Right lobe of liver (tissue), 6 donors: ENCODE measurements at regions not wholly inside any gene's neighbourhood (a gene's known extent, or its start where the extent isn't known, plus 50 kb on each side); places are given as distances from the start of the nearest gene placed in this dataset.

Source experiments
- ATAC-seq, 4 donors: fragments of 200-7000 bp; cut with Tn5 transposase; one replicate each; pipeline ENCODE4 v1.9.1; 2020; ENCODE audit warnings: mild to moderate bottlenecking in 4 of 4, moderate library complexity in 4 of 4
- DNase-seq, 3 donors: peaks; one replicate each; pipeline ENCODE4 v3.0.0-alpha.2; 2020
- H3K27ac ChIP-seq, 3 donors: fragments of 200-600 bp; one replicate each; pipeline ENCODE4 v1.8.0; 2022
- H3K27me3 ChIP-seq, 2 donors: fragments of 200-600 bp; one replicate each; pipeline ENCODE4 v1.8.0; 2022
- H3K36me3 ChIP-seq, 4 donors: fragments of 200-600 bp; sonication (generic) in 1 of 4; one replicate each; pipeline versions ENCODE4 v1.5.1 to v1.8.0; 2017 to 2022; ENCODE audit warnings: control low read depth in 1 of 4
- H3K4me1 ChIP-seq, 4 donors: fragments of 200-600 bp; sonication (generic) in 1 of 4; one replicate each; pipeline versions ENCODE4 v1.5.1 to v1.8.0; 2017 to 2022; ENCODE audit warnings: control low read depth in 1 of 4
- H3K4me3 ChIP-seq, 3 donors: fragments of 200-600 bp; one replicate each; pipeline ENCODE4 v1.8.0; 2022
- H3K9me3 ChIP-seq, 4 donors: fragments of 200-600 bp; sonication (generic) in 1 of 4; one replicate each; pipeline versions ENCODE4 v1.5.1 to v1.8.0; 2017 to 2022; ENCODE audit warnings: control low read depth in 1 of 4
- POLR2A ChIP-seq: fragments of 450-650 bp; IDR thresholded peaks from one replicate; pipeline ENCODE4 v1.6.1; 2017; ENCODE audit warnings: antibody characterized with exemption, mild to moderate bottlenecking
- WGBS: methylation state at CpG from one replicate; pipeline ENCODE4 v1.1.6; 2018; ENCODE audit warnings: low coverage, low lambda C conversion rate; ENCODE audit not compliant: insufficient coverage; ENCODE audit errors: missing lambda C conversion rate; 5-methylcytosine and 5-hydroxymethylcytosine counted together
- intact Hi-C, 2 donors: fragments of 100-400 bp; cut with DNase I; formaldehyde crosslinking; loops; one replicate each; pipeline versions ENCODE4 v1.11.2 to v1.14.1; 2022
- TF ChIP-seq, protein P1 (sequence below), 4 donors: fragments of 200-600 bp in 3 of 4; fragments of 450-650 bp in 1 of 4; IDR thresholded peaks; one replicate each; pipeline versions ENCODE4 v1.5.1 to v1.8.0; 2016 to 2022; ENCODE audit warnings: antibody characterized with exemption in 4 of 4, mild to moderate bottlenecking in 2 of 4
- donor health status: DM: no; HTN: yes; CAD: no.
- donor health status: DM: no; HTN: no; CAD: no.
- donor health status: DM: no; HTN: no; CAD: no.
- donor health status: DM: no; HTN: yes; CAD: no.
- donor health status: DM: no; HTN: yes; CAD: no.

DNA sequence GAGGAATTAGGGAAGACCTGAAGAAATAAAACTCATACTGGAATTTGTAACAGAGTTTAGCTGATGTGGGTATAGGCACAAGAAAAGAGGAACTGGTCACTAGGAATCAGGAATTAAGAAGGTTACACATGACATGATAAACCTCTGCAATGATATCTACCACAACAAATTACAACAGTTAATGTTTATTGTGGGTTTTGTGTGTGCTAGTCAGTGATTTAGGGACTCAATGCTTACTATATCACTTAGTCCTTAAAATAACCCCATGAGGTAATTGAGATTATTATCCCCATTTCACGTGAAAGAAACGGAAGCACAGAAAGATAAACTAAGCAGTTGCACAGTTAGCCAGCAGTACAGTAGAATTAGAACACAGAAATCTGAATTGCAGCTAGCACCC is 415.8 kb upstream of the ZEB2 start:
- Histone ChIP-seq H3K36me3 (no peaks in the 10 kb centered on the region), H3K27ac (no peak overlapping the region), H3K27me3 (no peaks in the 10 kb centered on the region), H3K4me1 (peaks cover 0 to 5% (median 0%) of the 10 kb centered on the region in 4 donors), H3K4me3 (no peak overlapping the region), H3K9me3 (no peaks in the 10 kb centered on the region)
- TF ChIP-seq POLR2A = no peak
- TF ChIP-seq, protein P1, sequence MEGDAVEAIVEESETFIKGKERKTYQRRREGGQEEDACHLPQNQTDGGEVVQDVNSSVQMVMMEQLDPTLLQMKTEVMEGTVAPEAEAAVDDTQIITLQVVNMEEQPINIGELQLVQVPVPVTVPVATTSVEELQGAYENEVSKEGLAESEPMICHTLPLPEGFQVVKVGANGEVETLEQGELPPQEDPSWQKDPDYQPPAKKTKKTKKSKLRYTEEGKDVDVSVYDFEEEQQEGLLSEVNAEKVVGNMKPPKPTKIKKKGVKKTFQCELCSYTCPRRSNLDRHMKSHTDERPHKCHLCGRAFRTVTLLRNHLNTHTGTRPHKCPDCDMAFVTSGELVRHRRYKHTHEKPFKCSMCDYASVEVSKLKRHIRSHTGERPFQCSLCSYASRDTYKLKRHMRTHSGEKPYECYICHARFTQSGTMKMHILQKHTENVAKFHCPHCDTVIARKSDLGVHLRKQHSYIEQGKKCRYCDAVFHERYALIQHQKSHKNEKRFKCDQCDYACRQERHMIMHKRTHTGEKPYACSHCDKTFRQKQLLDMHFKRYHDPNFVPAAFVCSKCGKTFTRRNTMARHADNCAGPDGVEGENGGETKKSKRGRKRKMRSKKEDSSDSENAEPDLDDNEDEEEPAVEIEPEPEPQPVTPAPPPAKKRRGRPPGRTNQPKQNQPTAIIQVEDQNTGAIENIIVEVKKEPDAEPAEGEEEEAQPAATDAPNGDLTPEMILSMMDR (IDR thresholded peaks at IDR 0.05) = no peak
- ATAC-seq = peak in 2 of 4 donors; percentile 19 to 36
- intact Hi-C loops = no loop called here
- DNase-seq = no peak
- WGBS = 54% methylated on average over 2 of the region's 2 CpGs

DNA sequence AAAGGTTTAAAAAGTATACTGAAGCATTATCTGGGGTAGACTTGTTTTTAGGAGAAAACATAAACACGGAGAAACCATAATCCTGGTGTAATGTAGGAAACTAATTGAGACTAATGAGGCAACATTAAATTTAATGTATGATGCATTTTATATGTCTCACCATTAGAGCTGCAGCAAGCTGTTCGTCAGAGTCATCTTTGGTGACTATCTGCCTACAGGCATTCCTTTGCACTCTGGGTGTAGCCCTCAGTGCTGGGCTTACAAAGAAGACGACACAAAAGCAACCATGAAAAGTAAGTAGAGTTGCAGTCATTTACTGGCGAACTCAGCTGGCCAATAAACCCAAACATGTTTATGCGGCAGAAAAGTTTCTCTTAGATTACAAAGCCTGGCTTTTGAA is 415.3 kb upstream of the ZEB2 start:
- intact Hi-C loops = no loop called here
- ATAC-seq = no peak
- Histone ChIP-seq H3K36me3 (no peaks in the 10 kb centered on the region), H3K4me3 (no peak overlapping the region), H3K27me3 (no peaks in the 10 kb centered on the region), H3K4me1 (peaks cover 0 to 5% (median 0%) of the 10 kb centered on the region in 4 donors), H3K9me3 (no peaks in the 10 kb centered on the region), H3K27ac (no peak overlapping the region)
- TF ChIP-seq POLR2A = no peak
- TF ChIP-seq, protein P1 (IDR thresholded peaks at IDR 0.05) = no peak
- WGBS = 78% methylated on average over 4 of the region's 5 CpGs
- no peak for DNase-seq

DNA sequence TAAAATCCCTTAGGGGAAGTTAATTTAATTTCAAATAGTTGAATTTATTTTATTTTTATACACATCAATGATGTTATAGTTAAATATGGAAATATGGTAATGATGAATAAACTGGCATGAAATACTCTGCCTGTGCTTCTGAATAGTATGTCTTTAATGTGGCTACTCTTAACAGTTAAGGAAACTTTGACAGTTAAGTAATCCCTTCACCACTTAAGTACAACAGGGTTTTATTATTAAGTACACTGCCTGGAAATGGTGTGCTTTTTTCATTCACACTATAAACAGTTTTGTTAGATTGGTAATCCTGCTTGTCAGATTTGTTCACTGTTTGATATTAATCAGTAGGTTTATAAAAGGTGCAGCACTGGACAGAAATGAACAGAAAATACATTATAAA is 412.0 kb upstream of the ZEB2 start:
- intact Hi-C loops = no loop called here
- no peaks in the 10 kb centered on the region for H3K9me3 ChIP-seq
- no peaks in the 10 kb centered on the region for H3K4me1 ChIP-seq
- H3K27ac ChIP-seq = no peak overlapping the region
- no peaks in the 10 kb centered on the region for H3K36me3 ChIP-seq
- H3K27me3 ChIP-seq = no peaks in the 10 kb centered on the region
- no peak overlapping the region for H3K4me3 ChIP-seq
- no peak for ATAC-seq
- no peak for DNase-seq
- TF ChIP-seq, protein P1 (IDR thresholded peaks at IDR 0.05) = no peak
- TF ChIP-seq POLR2A = no peak

DNA sequence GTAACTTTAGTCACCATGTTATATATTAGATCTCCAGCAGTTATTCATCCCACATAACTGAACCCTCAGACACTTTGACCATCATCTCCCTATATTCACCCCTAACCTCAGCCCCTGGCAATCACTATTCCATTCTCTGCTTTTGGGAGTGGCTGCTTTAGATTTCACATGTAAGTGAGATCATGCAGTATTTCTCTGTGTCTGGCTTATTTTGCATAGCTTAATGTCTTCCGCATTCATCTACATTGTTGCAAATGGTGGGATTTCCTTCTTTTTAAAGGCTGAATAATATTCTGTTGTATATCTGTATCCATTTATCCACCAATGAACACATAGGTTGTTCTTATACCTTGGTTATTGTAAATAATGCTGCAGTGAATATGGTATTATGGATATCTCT is 411.6 kb upstream of the ZEB2 start:
- 72% methylated on average over 1 of the region's 1 CpG for WGBS
- ATAC-seq = no peak
- Histone ChIP-seq H3K36me3 (no peaks in the 10 kb centered on the region), H3K27ac (no peak overlapping the region), H3K27me3 (no peaks in the 10 kb centered on the region), H3K4me1 (no peaks in the 10 kb centered on the region), H3K4me3 (no peak overlapping the region), H3K9me3 (no peaks in the 10 kb centered on the region)
- no peak for DNase-seq
- no peak for TF ChIP-seq POLR2A
- TF ChIP-seq, protein P1 (IDR thresholded peaks at IDR 0.05) = no peak
- intact Hi-C loops = no loop called here

DNA sequence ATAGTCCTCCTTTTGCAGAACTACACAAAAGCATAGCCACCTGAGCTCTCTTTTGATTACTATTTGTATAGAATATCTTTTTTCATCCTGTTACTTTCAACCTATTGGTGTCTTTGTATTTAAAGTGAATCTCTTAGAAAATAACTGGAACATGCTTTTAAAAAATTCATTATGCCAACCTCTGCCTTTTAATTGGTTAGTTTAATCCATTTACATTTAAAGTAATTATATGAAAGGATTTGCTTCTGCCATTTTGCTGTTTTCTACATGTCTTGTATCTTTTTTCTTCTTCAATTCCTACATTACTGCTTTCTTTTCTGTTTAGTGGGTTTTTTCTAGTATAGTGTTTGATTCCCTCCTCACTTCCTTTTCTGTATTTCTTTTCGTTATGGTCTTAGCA is 407.5 kb upstream of the ZEB2 start:
- H3K27ac ChIP-seq = no peak overlapping the region
- ATAC-seq (no peak), DNase-seq (no peak)
- intact Hi-C loops = no loop called here
- WGBS = 67% methylated on average over 1 of the region's 1 CpG
- no peaks in the 10 kb centered on the region for H3K36me3 ChIP-seq
- H3K4me1 ChIP-seq = no peaks in the 10 kb centered on the region
- no peak for TF ChIP-seq POLR2A
- TF ChIP-seq, protein P1 (IDR thresholded peaks at IDR 0.05) = no peak
- no peak overlapping the region for H3K4me3 ChIP-seq
- no peaks in the 10 kb centered on the region for H3K9me3 ChIP-seq
- no peaks in the 10 kb centered on the region for H3K27me3 ChIP-seq
